ENCODE measurements at regions not wholly inside any gene's neighbourhood (a gene's known extent, or its start where the extent isn't known, plus 50 kb on each side); places are given as distances from the start of the nearest gene placed in this dataset.
A peak's percentile ranks its signal among the peaks of the same experiment; 100 is the strongest.
"Not testable (repeated sequence)": the region's sequence is repeated elsewhere in the genome, so short reads cannot be mapped to it uniquely, and the experiment has no call there.

DNA sequence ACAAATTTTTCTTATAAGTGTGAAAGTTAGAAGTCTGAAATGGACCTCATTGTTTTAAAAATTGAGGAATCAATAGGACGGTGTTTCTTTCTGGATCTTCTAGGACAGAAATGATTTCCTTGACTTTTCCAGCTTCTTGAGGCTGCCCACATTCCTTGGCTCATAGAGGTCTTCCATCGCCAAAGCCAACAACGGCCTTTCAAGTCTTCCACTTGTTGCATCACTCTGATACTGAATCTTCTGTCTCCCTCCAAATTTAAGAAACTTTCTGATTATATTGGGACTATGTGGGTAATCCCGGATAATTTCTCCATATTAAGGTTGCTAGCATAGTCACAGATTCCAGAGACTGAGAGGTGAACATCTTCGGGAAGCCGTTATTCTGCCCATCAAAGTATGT is 595.4 kb upstream of the ADAMTS5 start:
- no peak for DNase-seq

DNA sequence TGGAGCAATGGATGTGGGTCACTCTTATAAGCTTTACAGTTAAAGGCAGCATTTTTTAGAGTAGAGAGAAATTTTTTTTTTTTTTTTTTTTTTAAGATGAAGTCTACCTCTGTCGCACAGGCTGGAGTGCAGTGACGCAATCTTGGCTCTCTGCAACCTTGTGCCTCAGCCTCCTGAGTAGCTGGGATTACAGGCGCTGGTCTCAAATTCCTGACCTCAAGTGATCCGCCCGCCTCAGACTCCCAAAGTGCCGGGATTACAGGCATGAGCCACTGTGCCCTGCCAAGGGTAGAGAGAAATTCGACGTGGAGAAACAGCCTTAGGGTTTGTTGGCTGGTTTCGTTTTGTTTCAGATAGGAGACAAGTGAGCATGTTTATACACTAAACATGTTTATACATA is 594.2 kb upstream of the ADAMTS5 start:
- no peak for DNase-seq

DNA sequence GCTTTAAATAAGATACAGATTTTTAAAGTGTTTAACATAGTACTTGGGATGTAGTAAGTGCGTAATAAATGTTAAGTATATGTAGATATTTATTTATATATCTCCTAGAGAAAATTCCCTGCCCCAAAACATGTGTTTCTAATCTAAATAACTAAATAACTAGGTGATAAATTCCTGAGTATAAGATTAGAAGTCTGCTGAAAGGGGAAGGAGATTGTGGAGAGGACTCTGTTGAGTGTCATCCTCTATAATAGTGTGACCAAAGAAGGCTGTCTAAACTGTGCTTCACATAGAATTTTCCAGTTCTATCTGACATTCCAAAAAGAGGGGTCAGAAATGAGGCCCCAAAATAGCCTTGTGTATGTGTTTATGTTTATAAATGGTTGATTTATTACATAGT is 590.5 kb upstream of the ADAMTS5 start:
- no peak for DNase-seq

DNA sequence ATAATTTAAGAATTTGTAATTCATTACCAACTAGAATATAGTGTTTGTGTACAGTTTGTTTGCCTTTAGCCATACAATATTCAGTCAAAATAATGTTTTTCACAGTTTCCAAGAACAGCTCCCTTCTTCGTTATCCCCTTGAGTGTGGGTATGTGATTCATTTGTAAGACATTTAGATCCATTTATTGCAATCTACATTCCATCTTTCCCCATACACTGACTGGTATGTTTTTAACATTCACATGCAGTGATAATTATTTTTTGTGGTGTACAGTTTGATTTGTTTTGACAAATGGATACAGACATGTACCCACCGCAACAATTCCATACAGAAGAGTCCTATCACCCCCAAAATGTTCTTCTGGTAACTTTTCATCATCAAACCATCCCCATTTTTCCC is 589.1 kb upstream of the ADAMTS5 start:
- DNase-seq = no peak

DNA sequence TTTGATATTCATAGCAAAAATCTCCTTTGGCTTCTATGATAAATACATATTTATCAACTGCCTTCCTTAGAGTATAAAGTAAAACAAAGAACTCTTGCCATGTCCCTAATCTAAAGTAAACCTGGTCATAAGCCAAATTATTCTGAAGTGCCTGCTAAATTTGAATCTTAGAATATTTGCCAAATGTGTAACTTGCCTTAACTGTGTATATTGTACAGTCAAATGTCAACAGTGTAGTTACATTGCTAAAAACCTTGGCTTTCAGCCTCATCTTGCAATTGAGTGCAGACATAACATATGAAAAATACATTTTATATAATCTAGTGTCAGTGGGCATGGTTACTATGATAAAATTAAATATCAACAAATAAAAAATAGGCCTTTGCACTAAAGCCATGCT is 583.4 kb upstream of the ADAMTS5 start:
- no peak for DNase-seq

DNA sequence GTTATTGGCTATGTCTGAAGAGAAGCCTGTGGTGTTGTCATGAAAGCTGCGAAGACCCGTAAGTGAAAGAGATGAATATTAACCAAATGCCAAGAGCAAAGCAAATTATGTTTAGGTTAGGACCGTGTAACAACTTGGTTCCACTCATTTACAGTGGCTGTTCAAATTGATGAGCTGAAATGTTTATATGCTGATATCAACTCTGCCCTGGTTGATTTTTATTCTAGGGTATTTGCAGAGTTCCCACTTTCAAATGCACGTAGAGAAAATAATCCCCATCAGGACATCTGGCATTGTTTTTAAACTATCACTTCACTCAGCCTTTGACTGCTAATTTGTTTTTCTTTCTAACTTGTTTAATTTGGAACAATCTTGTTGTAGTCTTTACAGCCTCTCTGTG is 581.6 kb upstream of the ADAMTS5 start:
- DNase-seq = no peak

DNA sequence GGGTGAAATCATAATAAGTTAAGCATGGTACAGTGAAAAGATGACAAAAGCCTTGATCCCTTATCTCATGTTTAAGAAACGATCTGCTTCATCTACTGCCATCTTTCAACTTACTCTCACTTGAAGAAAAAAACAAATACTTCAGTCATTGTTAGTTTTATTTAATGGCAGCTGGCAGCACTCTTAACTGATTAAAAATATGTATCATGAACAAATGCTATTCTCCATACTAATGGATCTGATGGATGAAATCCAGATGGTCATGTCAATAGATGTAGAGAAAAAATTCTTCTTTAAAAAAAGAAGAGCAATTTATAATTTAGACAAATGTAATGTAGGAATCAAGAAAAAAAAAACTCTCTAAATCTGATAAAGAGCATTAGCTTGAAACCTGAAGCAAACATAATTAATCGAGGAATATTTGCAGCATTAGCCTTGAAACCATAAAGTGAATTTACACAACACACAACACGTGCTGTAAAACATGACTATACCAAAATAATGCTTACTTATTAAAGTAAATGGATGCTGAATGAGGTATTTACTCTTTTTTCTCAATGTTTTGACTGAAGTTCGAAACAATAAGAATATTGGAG is 579.0 kb upstream of the ADAMTS5 start:
- DNase-seq = no peak

DNA sequence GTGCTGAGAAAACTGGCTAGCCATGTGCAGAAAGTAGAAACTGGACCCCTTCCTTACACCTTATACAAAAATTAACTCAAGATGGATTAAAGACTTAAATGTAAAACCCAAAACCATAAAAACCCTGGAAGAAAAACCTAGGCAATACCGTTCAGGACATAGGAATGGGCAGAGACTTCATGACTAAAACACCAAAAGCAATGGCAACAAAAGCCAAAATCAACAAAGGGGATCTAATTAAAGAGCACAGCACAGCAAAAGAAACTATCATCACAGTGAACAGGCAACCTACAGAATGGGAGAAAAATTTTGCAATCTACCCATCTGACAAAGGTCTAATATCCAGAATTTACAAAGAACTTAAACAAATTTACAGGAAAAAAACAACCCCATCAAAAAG is 575.2 kb upstream of the ADAMTS5 start:
- DNase-seq = not testable (repeated sequence)

DNA sequence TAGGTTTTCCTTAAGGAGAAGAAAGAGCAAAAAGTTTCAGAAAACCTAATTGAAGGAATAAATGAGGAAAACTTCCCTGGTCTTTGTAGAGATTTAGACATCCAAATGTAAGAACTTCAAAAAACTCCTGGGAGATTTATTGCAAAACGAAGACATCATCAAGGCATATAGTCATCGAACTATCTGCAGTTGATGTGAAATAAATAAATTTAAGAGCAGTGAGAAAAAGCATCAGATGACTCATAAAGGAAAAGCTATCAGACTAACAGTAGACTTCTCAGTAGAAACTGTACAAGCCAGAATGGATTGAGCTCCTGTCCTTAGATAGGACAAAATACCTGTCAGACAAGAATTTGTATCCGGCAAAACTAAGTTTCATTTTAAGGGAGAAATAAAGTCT is 569.4 kb upstream of the ADAMTS5 start:
- DNase-seq = no peak

DNA sequence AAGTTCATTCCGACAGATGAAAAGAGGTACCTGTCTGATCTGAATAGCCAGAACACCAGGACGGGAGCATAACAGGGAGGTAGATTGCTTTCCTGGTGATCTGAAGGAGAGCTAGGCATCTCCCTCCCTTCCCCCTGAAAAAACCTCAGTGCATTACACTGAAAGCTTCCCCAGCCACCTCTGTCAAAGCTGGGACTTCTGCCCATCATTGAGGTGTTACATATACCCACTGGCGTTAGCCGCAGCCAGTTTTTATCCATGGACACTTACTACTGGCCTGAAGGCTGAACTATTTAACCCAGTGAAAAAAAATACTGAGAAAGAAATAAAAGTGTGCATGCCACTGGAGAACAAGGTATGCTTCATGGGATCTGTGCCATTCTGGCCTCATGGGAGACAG is 568.3 kb upstream of the ADAMTS5 start:
- no peak for DNase-seq

DNA sequence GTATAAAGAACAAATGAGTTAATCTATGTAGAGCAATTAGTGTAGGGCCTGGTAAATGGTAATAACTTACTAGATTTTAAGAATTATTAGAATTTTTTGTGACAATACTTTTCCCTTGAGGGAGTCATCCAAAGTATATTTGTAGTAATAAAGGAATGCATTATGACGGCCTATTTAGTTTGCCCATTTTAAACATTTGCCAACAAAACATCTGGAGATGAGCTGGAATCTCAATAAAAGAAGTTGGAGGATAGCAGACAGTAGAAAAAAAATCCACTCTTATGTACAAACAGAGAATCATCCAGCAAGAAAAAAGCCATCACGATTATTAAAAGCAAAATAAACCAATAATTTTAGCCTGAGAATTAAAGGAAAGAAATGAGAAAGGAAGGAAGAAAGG is 567.3 kb upstream of the ADAMTS5 start:
- no peak for DNase-seq

DNA sequence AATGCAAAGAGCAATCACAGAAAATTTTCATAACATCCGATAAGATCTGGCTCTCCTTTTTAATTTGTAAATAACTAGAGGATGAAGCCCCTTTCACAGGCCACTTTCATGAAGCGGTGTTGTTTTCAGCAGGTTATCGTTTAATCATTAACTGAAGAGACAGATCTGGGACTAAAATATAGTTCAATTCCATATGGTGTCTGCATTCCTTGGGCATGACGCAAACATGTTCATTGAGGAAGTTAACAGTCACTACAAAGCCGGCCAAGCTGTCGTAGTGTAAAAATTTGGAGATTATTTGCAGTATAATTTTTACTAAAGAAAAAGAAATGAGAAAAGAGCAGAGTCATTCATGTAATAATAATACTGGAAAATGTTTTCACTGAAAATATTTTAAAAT is 565.2 kb upstream of the ADAMTS5 start:
- DNase-seq = peak; percentile 56

DNA sequence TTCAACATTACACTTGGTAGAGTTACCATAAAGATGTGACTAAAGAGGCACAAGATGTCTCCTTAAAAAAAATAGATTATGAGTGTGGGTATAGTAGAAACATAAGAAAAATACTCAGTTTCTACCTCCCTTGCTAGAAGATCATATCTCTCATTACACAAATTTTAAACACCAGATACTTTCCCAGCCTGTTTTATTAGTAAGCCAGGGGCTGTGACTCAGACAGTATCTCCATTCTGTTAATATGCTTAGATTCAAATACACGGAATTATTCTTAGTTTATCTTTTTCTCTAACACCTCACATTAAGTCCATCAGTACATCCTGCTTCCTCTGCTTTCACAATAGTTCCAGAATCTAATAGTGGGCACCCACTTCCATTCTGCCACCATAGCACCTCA is 561.8 kb upstream of the ADAMTS5 start:
- DNase-seq = no peak

DNA sequence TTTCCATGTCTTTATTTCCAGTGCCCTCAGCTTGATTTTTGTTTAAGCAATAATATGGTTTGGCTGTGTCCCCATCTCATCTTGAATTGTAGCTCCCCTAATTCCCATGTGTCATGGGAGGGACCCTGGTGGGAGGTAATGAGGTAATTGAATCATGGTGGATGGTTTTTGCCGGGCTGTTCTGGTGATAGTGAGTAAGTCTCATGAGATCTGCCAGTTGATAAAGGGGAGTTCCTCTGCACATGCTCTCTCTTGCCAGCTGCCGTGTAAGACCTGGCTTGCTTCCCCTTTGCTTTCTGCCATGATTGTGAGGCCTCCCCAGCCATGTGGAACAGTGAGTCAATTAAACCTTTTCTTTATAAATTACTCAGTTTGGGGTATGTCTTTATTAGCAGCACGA is 559.6 kb upstream of the ADAMTS5 start:
- no peak for DNase-seq

DNA sequence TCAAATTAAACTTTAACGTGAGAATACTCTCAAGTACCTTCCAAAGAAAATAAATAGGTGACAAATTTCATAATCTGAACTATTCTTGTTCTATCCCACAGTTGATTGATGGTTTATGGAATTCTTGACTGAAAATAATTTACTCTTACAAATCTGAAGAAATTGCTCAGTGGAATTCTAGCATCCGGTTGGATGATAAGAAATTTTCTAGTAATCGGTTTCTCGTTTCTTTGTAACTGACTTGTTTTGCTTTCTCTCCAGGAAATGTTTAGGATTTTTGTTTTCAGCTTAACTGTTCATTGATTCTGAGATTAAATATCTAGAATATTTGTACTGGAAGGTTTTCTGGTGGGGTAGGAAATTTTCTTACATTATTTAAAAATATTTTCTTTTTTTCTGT is 558.9 kb upstream of the ADAMTS5 start:
- no peak for DNase-seq

DNA sequence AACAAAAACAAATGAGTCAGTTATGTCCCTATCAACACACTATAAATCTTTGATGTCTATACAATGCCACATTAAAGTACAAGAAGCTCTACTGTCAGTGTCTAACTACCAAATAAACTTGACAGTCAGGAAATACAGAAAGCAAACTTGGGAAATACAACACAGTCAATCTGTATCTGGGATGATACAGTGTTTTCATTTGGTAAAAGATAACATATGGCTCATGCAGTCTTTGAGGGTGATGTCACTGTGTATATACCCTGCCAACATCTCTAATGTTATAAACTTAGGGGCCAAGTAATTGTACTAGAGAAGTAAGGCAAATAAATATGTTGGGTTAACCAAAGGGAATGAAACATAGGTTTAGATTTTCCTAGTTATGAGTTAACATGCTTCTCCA is 552.5 kb upstream of the ADAMTS5 start:
- DNase-seq = peak; percentile 20

DNA sequence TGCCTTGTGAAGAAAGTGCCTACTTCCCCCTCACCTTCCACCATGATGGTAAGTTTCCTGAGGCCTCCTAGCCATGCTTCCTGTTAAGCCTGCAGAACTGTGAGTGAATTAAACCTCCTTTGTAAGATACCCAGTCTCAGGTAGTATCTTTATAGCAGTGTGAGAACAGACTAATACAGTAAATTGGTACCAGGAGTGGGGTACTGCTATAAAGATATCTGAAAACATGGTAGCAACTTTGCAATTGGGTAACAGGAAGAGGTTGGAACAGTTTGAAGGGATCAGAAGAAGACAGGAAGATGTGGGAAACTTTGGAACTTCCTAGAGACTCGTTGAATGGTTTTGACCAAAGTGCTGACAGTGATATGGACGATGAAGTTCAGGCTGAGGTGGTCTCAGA is 550.3 kb upstream of the ADAMTS5 start:
- not testable (repeated sequence) for DNase-seq

DNA sequence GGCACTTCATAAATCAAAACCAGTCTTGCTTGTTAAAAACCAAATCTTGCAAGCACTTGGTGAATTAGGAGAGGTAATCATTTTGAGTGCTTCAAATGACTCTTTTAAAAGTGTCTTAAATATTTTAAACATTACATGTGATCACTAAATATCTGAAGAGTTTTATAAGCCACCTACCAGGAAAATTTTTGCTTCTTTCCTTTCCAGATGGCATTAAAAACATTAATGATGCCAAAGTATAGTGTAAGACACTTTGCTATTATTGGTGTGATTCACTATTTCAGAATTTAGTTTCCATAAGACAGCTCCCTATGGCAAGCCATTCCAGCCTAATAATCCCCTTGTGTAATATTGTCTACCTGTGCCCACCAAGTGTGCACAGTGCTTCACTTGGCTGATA is 548.8 kb upstream of the ADAMTS5 start:
- no peak for DNase-seq

DNA sequence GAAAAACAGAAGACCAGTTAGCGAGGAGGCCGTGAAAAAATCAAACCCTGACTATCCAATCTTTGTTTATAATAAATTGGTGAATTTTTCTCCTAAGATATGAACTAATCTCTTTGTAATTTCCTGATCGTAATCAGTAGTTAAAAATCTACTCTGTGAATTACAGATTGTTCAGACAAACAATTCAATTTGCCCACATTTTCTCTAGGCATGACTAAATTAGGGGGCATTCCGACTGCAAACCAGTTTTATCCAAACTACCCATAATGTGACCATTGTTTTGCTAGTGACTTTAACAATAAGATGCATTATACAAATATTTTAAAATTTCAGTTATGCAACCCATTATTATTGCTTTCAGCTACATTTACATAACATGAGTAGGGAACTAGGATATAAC is 546.9 kb upstream of the ADAMTS5 start:
- no peak for DNase-seq

DNA sequence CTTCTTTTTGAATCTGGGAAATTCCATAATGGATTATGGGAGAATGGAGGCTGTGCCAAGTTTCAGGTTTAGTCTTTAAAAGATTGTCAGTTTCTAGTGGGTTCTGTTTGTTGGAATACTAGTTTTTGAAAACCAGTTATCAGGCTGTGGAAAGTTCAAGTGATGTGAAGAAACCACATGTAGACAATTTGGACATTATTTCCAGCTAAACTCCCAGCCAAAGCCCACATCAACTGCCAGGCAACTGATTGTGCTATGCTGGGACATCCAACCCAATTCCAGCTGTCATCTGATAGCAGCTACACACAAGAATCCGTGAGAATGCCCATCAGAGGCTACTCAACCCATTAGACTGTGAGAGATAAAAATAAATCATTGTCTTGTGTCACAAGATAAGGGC is 546.1 kb upstream of the ADAMTS5 start:
- peak; percentile 15 for DNase-seq

DNA sequence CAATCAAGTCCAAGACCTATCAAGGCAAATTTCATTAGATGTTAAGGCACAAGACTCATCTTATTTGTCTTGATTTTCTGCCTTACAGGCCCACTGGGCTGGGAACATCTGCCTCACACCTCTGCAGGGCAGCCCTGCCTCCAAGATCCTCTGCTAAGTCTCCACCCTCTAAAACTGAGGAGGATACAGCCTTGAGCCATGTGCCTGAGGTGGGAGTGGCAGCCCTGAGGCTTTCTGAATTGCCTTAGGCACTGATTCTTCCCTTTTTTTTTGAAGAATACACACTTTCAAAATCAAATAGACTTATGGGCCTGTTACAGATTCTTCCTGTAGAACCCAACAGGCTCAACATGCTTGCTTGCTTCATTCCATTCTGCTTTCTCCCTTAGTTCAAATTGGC is 544.3 kb upstream of the ADAMTS5 start:
- no peak for DNase-seq

DNA sequence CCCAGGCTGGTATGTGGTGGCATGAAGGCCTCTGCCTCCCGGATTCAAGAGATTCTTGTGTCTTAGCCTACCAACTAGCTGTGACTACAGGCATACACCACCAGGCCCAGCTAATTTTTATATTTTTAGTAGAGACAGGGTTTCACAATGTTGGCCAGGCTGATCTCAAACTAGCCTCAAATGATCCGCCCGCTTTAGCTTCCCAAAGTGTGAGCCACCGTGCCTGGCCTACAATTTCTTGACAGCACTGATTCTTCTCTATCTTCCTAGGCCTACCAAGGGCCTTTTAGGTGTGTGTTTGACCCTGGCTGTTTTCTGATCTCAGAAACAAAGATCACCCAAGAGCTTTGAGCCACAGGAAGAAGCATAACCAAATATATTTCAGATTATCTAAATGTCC is 540.8 kb upstream of the ADAMTS5 start:
- no peak for DNase-seq

DNA sequence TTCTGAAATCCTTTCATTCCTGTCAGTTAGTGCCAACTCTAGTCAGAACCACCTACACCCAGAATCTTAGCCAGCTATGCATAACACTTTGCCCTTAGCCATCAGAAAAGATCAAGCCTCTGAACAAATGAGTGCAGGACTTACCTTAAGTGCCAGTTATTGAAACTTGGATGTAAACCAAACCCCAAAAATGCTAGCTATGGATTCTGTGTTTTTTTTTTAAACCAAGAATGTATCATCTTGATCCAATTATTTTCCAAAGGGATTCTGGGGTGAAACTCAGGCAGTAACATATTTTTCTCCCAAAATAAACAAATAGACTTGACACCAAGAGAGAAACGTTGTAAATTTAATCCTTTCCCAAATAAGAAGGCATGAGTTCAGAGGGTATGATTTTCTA is 538.6 kb upstream of the ADAMTS5 start:
- DNase-seq = no peak

DNA sequence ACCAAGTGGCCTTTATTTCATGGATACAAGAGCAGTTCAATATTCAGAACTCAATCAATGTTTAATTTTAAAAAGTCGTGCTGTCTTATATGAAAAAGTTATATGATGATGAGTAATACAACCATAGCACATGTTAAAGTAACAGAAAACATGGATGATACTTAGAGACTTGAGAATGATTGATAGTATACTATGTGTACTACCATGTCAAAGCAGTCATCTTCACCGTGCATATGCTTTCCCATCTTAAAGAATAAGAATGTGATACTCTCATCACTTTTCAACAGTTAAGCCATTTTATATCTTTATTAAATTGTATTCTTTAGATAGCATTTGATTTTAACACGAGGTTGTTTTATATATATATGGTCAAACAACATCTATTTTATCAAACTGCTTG is 535.9 kb upstream of the ADAMTS5 start:
- DNase-seq = no peak

DNA sequence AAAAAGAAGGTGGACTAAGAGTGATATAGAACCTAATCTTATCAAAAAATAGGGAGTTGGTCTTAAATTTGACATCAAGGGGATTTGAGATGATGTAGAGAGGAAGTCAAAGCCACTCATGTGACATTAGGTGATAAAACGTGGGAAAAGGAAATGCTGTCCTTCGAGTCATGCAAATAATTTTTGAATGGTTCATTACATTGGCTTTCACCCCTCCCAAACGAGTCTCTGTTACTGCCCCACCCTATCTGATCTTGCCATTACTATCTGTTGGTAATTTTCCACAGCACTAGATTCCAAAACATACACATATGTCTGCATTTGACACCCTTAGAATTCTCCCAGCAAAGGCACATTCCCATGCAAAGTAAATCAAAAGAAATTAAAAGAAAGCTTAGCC is 531.1 kb upstream of the ADAMTS5 start:
- no peak for DNase-seq
